ENCODE measurements at regions not wholly inside any gene's neighbourhood (a gene's known extent, or its start where the extent isn't known, plus 50 kb on each side); places are given as distances from the start of the nearest gene placed in this dataset.

GRCh38 chr4:3675251-3676115 is 90.7 kb upstream of the ADRA2C start:
- no peak for TF ChIP-seq CTCF (IDR thresholded peaks at IDR 0.05)
- no peak for TF ChIP-seq POLR2A (IDR thresholded peaks at IDR 0.05)

Measured in body of pancreas (tissue), 4 donors.